ENCODE measurements at regions not wholly inside any gene's neighbourhood (a gene's known extent, or its start where the extent isn't known, plus 50 kb on each side); places are given as distances from the start of the nearest gene placed in this dataset.

DNA sequence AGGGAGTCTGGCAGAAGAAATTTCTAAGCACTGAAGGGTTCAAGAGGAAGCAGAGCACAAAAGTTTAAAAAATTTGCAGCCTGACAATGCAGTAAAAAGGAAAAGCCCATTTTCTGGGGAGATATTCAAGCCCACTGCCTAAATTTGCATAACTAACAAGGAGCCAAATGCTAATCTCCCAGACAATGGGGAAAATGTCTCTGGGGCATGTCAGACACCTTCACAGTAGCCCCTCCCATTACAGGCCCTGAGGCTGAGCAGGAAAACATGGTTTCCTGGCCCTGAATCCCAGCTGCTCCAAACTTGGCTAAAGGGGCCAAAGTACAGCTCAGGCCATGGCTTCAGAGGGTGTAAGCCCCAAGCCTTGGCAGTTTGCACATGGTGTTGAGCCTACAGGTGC, 908.5 kb upstream of the MANEA start:
- no peak overlapping the region for H3K4me3 ChIP-seq (replicated peaks; ENCODE audit: low read depth, low read length)
- no peak for DNase-seq (ENCODE audit: low read depth)
- TF ChIP-seq, protein P1, sequence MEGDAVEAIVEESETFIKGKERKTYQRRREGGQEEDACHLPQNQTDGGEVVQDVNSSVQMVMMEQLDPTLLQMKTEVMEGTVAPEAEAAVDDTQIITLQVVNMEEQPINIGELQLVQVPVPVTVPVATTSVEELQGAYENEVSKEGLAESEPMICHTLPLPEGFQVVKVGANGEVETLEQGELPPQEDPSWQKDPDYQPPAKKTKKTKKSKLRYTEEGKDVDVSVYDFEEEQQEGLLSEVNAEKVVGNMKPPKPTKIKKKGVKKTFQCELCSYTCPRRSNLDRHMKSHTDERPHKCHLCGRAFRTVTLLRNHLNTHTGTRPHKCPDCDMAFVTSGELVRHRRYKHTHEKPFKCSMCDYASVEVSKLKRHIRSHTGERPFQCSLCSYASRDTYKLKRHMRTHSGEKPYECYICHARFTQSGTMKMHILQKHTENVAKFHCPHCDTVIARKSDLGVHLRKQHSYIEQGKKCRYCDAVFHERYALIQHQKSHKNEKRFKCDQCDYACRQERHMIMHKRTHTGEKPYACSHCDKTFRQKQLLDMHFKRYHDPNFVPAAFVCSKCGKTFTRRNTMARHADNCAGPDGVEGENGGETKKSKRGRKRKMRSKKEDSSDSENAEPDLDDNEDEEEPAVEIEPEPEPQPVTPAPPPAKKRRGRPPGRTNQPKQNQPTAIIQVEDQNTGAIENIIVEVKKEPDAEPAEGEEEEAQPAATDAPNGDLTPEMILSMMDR (IDR thresholded peaks at IDR 0.05; ENCODE audit: low read length, missing control alignments) = no peak

- DNase-seq (ENCODE audit: low read depth) = no peak
These were observed 918.4 kb upstream of the MANEA start for GRCh38 chr6:94658929-94659328.

GRCh38 chr6:94651239-94651638, 926.1 kb upstream of the MANEA start:
- TF ChIP-seq, protein P1 (IDR thresholded peaks at IDR 0.05; ENCODE audit: low read length, missing control alignments) = no peak
- no peak overlapping the region for H3K4me3 ChIP-seq (replicated peaks; ENCODE audit: low read depth, low read length)
- DNase-seq (ENCODE audit: low read depth) = no peak

More at GRCh38 chr6:94658929-94659328, 918.4 kb upstream of the MANEA start:
- H3K4me3 ChIP-seq (replicated peaks; ENCODE audit: low read depth, low read length) = no peak overlapping the region
- TF ChIP-seq, protein P1 (IDR thresholded peaks at IDR 0.05; ENCODE audit: low read length, missing control alignments) = no peak

DNA sequence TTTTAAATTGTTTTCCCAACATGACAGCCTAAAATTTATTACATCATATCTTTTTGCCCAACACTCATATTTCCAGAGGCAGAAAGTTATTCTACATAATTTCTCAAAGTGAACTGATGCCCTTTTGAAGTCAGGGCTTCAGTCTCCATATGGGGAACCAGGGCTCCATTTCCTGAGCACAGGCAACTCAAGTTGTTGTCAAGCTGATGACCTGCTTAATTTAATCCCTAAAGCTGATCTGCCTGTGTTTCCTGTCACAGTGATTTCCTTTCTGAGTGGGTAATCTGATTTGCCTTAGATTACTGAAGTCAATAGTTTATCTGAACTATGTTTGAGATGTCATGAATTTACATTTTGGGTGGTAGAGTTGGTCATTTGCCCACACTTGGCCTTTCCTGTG, 932.1 kb upstream of the MANEA start:
- TF ChIP-seq, protein P1 (IDR thresholded peaks at IDR 0.05; ENCODE audit: low read length, missing control alignments) = no peak
- H3K4me3 ChIP-seq (replicated peaks; ENCODE audit: low read depth, low read length) = no peak overlapping the region
- DNase-seq (ENCODE audit: low read depth) = no peak

- TF ChIP-seq, protein P1 (IDR thresholded peaks at IDR 0.05; ENCODE audit: low read length, missing control alignments) = no peak
- no peak for DNase-seq (ENCODE audit: low read depth)
- H3K4me3 ChIP-seq (replicated peaks; ENCODE audit: low read depth, low read length) = no peak overlapping the region
These were observed 937.8 kb upstream of the MANEA start for GRCh38 chr6:94639564-94639963.

- DNase-seq (ENCODE audit: low read depth) = peak; percentile 0
- TF ChIP-seq, protein P1 (IDR thresholded peaks at IDR 0.05; ENCODE audit: low read length, missing control alignments) = no peak
- H3K4me3 ChIP-seq (replicated peaks; ENCODE audit: low read depth, low read length) = no peak overlapping the region
These were observed 940.5 kb upstream of the MANEA start for GRCh38 chr6:94636780-94637385.

DNA sequence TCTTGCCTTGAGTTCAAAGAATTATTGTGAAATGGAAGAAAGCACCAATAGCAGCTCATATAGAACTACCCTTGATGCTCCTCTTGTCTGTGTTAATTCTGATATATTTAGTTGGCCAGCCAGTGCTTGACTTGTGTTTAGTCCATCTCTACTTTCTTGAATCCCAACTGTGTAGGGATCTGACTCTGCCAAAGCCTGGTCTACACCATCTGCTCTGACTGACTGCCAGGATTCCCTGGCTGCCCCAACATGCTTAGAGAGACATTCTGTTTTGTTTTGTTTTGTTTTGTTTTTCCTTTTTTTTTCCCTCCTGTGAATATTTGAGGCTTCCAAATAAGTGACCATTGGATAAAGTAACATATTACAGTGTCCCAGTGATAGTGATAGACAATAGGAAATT, 953.7 kb upstream of the MANEA start:
- DNase-seq (ENCODE audit: low read depth) = no peak
- no peak overlapping the region for H3K4me3 ChIP-seq (replicated peaks; ENCODE audit: low read depth, low read length)

More for the DNA sequence above, 953.7 kb upstream of the MANEA start:
- TF ChIP-seq, protein P1 (IDR thresholded peaks at IDR 0.05; ENCODE audit: low read length, missing control alignments) = no peak

All from fibroblast of pulmonary artery (primary cell).